Posterior vena cava (tissue), 2 donors: ENCODE measurements at regions not wholly inside any gene's neighbourhood (a gene's known extent, or its start where the extent isn't known, plus 50 kb on each side); places are given as distances from the start of the nearest gene placed in this dataset.

Experiments
- DNase-seq: peaks from one replicate; pipeline ENCODE4 v3.0.0-alpha.2; 2020; ENCODE audit warnings: low spot score
- intact Hi-C, 2 donors: fragments of 100-400 bp; cut with DNase I; formaldehyde crosslinking; loops; one replicate each; pipeline versions ENCODE4 v1.14.1 to v1.14.2; 2022 to 2023
- donor health status: DM: yes; HTN: yes; CAD: no.
- donor health status: DM: yes; HTN: yes; CAD: no.

DNA sequence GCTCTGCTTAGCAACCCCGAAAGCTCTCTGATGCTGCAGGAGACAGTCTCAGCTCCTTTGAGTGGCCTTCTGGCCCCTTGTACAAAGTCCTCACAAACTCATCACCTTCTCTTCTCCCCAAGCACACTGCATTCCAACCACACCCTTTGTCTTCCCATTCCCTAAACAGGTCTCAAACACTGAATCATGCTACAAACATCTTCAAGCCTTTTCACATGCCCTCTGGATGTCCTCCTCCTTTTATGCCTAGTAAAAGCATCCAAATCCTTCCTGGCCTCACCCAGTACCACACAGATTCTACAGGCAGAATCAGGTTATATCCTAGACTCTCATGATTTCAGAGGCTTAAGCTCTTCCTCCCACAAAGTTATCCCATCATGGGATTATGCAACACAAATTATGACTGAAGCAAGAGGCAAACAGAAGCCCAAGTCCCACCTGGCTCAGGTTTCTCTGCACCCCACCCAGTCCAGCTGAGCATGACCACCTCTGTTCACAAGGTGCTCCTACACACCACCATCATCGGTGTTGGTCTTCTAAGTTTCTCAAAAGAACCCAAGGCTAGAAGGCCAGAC is 61.4 kb upstream of the PCED1B start:
- no peak for DNase-seq
- intact Hi-C loops, result no loop called here

DNA sequence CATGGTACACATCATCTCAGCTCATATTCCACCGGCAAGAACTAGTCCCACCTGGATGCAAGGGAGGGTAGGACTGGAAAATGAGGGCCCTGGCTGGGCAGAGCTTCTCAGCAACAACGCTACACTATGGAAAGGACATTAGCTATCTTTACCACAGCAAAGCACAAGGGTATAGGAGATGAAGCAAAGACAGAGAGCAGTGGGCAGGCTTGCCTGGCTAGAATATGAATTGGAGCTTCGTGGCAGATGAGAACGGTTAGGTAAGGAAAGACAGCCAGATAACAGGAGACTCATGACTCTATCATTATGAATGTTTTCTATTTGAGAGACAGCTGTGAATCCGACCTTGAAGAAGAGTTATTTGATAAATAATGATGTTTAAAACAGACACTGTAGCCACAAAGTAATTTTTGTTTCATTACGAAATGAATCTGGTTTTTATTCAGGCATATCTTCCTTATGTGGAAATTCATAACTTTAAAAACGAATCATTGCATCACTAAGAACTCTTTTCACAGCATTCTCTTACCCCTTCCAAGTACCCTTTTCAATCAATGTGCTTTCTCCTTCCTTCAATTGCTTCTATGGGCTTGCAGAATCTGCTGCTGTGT is 59.1 kb upstream of the PCED1B start:
- DNase-seq, result no peak
- intact Hi-C loops, result no loop called here

DNA sequence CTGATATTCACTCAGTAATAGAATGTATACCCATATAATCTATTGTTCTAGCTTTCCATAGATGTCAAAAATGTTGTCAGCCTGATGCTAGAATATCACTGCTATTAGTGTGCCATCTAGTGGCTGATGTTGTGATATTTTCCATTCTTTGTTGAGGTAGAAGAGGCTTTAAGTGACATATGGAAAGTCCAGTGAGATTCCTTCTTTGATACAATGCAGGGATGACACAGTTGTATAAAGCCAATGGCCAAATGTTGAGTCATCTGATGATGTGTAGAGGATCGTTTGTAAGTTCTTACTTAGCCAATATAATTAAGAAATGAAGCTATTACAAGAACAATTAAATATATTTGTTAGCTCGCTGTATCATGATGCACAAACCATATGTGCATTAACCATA is 58.1 kb upstream of the PCED1B start:
- no peak for DNase-seq
- intact Hi-C loops, result no loop called here

DNA sequence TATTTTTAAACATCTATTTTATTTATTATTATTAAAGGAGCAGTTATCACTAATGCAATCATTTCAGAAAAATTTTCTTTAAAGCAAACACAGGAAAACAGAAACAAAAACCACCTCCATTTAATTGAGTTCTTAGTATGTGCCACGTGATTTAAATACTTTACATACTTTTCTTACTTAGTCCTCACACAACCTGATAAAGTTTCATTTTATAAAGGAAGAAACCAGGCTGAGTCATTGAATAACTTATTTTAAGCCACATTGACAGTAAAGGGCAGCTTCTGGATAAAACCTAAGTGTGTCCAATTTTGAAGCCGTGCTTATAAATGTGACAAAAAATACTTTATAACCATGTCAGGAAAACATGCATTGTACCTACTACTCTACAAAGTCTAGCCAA is 57.1 kb upstream of the PCED1B start:
- no peak for DNase-seq
- intact Hi-C loops, result no loop called here

DNA sequence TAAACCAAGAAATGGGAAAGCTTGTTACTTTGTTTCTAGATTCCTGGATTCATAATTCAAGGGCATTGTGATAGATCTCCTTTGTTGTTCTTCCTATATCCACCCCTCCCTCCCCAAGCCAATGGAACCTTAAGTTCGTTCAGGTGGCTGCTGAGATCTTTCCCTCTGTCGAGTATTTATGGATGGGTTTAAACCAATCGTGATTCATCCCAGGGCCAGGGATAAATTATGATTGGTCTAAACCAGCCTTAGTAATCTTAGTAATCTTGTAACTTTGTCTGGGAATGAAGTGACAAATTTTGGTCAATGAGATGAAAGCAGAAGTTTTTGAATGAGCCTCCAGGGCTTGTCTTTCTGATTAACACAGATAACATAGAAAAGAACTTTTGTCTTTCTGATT is 56.1 kb upstream of the PCED1B start:
- intact Hi-C loops, result no loop called here

DNA sequence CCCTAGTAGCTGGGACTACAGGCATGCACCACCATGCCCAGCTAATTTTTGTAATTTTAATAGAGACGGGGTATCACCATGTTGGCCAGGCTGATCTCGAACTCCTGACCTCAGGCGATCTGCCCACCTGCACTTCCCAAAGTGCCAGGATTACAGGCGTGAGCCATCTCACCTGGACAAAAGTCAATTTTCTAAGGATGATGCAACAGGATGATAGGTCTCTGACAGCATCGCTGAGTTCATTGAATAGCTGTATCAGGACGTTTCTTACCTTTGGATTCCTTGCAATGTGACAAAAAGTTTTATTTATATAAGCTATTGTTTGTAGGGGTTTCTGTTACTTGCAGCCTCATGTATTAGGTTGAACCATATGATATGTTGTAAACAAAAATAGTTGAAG is 55.5 kb upstream of the PCED1B start:
- intact Hi-C loops, result no loop called here
- DNase-seq, result no peak

More for the DNA sequence above, 56.1 kb upstream of the PCED1B start:
- no peak for DNase-seq

DNA sequence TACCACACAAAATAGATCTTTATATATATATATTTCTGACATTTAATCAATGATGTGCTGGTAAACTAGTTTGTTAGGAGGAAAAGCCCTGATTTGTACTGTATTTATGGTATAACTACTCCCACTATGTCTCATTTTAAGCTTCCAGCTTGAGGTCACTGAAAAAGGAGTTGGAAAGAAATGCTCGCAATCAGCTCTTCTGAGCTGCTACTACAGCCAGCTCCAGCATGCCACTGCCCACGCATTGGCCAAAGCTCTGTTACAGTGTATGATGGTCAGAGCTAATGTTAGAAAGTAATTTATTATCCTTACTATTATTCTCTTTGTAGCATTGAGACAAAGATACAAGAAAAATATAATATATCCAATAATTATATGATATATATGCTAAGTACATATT is 55.0 kb upstream of the PCED1B start:
- intact Hi-C loops, result no loop called here
- no peak for DNase-seq

DNA sequence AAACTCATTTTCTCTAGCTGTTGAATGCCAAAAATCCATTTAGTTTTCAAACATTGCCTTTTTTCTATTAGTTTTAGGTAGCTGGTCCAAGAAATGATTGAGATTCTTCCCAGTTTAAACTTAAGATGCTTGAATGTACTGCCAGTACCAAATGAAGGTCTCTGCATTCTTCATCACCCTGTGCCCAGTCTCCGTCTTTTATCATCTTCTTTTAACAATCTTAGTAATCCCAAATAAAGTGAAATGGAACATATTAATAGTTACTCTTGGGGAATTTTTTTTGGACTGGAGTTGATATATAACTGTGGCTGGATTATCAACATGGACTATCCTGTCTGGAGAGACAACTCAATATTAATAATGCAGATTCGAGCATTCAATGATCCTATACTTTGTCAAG is 54.1 kb upstream of the PCED1B start:
- intact Hi-C loops, result no loop called here

DNA sequence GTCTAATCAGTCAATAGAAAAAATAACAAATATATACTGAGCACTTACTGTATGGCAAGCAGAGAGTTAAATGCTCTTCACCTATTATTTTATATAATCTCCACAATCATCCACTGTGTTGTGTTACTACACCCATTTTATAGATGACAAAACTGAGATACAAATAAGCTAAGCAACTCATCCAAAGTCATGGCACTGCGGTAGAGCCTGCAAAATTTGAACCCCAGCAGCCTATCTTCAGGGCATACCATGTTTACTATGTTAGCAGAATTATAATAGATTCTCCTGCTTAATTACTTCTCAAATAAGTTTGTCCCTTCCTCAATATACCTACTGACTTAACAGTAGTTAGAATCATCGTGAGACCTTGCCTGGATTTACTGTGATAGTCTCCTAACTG is 53.6 kb upstream of the PCED1B start:
- intact Hi-C loops, result no loop called here
- no peak for DNase-seq

More for the DNA sequence above, 54.1 kb upstream of the PCED1B start:
- DNase-seq, result no peak

DNA sequence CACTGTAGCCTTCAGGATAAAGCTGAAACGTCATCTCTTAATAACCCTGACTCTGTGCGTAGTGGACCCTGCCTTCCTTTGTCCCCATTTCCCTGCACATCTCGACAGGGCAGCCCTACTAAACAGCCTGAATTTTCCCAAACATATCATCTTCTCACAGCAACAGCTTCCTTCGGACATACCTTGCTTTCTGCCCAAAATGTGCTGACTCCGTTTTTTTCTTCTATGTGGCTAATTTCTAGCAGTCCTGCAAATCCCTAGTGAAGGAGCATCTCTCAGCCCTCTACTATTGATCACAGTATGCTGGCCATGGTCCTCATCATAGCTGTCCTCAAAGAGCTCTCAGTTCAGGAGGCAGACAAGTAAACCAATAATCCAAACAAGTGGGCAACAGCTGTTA is 53.1 kb upstream of the PCED1B start:
- intact Hi-C loops, result no loop called here
- no peak for DNase-seq
